Stimulated activated CD8-positive, alpha-beta memory T cell treated with anti-CD3 and anti-CD28 coated beads, Interleukin-15, amount 100 ng/mL, for 24 hours (primary cell): ENCODE measurements at regions not wholly inside any gene's neighbourhood (a gene's known extent, or its start where the extent isn't known, plus 50 kb on each side); places are given as distances from the start of the nearest gene placed in this dataset.
"Not testable (repeated sequence)": the region's sequence is repeated elsewhere in the genome, so short reads cannot be mapped to it uniquely, and the experiment has no call there.

Source experiments
- DNase-seq: peaks from one replicate; pipeline ENCODE4 v3.0.0-alpha.2; 2020; ENCODE audit warnings: low read depth

DNA sequence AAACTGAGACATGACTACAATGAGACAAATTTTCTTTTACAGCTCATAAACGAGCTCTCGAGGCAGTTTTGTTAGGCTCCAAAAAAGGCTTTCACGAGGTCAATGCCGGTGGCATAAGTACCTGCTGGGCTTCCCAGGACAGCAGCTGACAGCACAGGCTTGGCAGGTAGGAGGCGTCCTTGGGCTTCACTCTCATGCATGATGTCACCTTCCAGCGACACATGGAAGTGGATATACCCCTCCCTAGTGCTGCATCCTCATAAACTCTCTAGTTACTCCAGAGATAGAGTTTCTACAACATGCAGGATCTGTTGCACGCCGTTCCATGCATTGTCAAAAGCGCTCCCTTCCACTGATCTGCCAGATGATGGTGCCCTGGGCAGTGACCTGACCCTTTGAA is 112.5 kb upstream of the PAXBP1 start:
- DNase-seq, result no peak

DNA sequence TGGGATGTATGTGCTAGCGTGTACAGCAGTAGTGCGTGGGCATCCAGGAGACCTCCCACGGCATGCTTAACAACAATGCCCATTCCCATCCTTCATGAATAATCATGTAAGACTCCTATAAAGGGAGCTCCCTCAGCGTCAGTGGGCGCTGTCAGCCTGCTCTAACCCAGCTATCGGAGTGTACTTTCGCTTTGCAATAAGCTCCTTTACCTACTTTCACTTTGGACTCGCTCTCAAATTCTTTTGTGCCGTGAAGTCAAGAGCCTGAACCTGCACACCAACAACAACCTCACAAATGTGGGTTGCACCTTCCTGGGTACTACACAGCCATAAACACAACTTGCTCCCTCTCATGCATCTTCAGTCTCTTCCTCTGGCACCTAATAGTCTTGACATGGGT is 114.8 kb upstream of the PAXBP1 start:
- no peak for DNase-seq

DNA sequence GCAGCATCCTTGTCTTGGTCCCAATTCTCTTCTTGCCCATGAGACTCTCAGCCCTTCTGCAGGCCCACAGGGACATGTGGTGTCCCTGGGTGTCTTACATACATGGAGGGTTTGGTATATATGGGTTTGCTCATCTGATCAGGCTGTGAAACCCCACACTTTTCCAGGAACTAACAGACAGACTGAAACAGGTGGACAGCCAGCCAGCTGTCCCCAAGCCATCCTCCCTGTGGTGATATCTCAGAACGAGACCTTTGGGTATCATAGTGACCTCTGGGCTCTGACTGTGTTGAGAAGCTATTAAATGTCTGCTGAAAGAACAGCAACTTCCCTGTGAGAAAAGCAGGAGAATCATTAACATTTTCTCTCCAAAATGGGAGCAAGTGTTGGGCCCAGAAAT is 115.5 kb upstream of the PAXBP1 start:
- no peak for DNase-seq

DNA sequence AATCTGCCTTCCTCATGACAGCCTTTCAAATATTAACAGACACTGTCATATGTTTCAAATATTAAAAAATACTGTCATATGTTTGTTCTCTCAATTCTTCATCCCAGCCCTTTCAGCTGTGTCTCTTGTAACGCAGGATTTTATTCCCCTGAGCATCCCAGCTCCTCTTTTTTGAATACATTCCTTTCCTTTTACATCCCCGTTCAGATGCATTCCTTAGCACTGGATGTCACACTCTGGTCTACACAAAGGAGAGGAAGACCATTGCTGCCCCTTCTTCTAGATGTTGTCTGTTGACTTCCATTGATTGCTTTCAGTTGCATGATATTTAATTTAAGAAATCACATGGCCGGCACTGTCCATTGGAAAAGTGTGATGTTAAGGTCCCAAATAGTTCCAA is 117.4 kb upstream of the PAXBP1 start:
- no peak for DNase-seq

DNA sequence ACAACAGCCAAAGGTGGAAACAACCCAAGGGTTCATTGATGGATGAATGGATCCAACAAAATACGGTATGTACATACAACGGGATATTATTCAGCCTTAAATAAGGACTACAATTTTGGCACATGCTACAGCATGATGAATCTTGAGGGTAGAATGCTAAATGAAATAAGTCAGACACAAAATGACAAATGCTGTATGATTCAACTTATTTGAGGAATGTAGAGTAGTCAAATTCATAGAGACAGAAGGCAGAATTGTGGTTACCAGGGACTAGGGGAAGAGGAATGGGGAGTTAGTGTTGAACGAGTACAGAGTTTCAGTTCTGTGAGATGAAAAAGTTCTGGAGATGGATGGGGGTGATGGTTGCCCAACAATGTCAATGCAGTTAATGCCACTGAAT is 118.0 kb upstream of the PAXBP1 start:
- no peak for DNase-seq

DNA sequence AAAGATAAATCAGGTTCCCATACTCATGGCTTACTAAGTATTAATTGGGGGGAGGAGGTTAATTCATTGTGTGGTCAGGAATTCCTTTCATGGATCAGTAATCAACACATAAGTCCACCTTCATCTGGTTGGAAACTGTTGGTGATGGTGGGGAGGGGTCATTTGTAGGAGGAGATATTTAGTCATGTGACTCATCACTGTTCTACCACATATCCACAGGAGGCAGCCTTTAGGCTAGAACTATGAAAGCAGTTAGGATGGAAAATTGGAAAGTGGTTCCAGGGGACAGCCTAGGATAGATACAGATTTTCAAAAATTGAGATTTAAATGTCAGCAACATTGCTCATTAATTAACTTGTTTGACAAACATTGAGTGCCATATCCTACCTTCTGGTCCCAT is 122.8 kb upstream of the PAXBP1 start:
- no peak for DNase-seq

DNA sequence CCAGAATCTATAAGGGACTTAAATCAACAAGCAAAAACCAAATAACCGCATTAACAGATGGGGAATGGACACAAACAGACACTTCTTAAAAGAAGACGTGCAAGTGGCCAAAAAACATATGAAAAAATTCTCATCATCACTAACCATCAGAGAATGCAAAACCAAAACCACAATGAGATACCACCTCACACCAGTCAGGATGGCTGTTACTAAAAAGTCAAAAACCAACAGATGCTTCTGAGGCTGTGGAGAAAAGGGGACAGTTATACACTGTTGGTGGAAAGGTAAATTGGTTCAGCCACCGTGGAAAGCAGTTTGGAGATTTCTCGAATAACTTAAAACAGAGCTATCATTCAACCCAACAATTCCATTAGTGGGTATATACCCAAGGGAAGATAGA is 124.9 kb upstream of the OLIG2 start:
- DNase-seq, result no peak

DNA sequence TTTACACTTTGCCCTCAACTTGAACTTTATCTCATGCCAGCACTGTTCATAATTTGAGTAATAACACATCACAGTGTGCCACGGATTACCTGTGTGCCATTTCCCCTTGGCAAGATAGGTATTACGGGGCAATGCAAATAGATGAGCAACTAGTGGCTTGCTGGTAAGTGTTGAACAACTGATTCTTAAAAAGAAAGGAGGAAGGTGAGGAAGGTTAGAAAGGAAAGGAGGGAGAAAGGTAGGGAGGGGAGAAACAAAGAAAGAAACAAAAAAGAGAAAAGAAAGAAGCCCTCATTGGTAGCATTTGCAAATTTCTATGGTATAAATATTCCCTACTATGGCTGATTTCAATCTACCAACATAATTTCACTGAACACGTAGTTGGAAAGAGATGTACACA is 118.2 kb upstream of the OLIG2 start:
- no peak for DNase-seq

DNA sequence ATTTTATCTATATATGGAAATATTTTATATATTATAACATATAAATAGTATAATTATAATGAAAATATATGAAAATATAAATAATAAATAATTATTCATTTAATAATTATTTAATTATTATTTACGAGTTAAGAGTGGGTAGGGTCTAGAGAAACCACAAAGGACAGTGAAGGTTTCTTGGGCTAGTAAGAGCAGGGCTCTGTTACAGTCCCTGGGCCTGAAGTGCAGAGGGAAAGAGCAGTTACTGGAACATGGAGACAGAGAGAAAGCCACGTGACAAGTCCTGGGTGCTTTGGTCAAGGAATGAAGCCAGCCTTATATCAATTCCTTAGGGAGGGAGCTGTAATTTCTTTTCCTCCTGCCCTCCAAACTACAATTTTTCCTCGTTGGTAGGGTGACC is 117.2 kb upstream of the OLIG2 start:
- no peak for DNase-seq

DNA sequence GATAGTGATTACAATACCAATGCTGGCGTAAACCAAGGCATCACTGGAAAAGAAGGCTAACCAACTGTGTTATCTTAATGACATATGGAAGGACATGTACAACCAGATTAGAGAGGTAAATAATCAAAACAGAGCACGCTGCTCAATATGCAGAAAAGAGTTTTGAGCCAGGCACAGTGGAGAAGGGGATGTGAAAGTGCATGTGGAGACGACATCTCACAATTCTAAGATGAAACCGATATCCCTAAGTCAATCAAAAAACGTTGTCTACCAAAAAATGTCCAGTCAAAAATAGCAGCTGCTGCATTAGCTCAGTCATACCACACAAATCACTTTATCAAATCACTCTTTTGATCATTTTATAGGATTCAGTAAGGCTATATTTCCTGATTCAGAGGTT is 116.3 kb upstream of the OLIG2 start:
- DNase-seq, result no peak

DNA sequence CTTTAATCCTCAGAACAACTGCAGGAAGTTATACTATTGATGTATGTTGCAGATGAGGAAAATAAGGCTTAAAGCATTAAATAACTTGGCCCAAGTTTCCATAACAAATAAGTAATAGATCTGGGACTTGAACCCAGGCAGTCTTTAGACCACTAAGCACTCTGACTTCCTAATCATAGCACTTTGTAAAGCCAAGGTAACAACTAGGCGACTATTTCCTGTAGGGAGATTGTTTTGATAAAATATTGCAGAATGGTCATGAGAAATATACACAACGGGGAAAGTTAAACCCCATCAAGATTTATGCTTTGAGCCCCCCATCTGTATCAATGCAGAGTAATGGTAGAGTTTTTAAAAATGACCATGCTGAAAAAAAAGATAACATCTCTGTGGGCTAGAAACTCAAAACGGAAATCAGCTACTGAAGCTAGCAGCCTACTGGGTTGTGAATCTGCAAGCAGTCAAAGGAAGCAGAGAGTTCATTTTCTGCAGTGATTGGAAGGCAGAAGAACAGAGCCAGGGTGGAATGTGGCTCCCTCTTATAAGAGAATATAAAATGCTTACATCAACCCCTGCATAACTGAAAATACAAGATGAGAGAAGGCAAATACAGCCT is 111.2 kb upstream of the OLIG2 start:
- DNase-seq, result no peak

DNA sequence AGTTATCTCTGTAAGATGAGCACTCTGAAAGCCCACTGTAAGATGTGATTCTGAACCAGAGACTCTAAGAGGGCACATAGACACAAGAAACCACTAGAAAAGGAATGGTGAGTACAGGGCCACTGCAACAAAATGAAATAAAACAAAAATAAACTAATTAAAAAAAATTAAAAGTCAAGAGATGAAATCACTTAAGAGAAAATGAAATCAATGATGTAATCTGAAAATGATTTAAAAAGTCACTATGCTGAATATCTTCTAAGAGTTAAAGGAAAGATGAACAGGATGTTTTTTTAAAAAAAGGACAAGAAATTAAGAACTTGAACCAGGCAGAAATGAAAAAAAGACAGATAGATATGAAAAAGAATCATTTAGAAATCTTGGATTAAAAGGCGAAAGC is 110.6 kb upstream of the OLIG2 start:
- no peak for DNase-seq

DNA sequence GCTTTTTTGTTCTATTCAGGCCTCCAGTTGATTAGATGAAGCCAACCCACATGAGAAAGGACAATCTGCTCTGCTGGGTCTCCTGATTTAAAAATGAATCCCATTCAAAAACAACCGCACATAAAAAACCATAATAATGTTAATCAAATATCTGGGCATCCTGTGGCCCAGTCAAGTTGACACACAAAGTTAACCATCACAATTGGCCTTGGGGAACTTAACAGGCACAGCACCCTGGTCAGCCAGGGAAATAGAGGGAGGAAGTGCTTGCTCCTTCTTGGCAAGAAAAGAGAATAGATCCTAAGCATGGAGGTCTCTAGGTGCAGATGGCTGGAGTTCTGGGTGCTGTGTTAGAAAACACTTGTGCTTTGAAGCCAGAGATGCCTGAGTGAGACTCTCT is 109.6 kb upstream of the OLIG2 start:
- no peak for DNase-seq

DNA sequence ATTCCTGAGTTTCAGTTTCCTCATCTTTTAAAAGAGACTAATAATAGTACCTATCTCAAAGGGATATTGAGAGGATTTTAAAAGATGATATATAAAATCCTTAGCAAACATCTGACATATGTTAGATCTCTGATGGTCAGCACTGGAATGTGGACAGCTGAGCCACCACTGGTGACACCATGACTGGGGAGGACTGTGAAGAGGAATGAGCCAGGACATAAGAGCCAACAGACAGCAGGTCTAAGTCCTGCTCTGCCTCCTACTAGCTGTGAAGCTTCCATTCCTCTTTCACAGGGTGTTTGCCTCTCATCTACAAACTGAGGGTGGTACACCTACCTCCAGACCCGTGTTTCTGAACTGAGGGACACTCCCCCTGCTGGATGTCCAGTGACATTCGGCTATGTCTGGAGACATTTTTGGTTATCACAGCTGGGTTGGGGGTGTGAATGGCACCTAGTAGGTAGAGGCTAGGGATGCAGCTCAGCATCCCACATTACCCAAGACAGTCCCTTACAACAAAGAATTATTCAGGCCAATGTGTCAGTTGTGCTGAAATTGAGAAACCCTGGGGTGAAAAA is 109.1 kb upstream of the OLIG2 start:
- DNase-seq, result no peak

DNA sequence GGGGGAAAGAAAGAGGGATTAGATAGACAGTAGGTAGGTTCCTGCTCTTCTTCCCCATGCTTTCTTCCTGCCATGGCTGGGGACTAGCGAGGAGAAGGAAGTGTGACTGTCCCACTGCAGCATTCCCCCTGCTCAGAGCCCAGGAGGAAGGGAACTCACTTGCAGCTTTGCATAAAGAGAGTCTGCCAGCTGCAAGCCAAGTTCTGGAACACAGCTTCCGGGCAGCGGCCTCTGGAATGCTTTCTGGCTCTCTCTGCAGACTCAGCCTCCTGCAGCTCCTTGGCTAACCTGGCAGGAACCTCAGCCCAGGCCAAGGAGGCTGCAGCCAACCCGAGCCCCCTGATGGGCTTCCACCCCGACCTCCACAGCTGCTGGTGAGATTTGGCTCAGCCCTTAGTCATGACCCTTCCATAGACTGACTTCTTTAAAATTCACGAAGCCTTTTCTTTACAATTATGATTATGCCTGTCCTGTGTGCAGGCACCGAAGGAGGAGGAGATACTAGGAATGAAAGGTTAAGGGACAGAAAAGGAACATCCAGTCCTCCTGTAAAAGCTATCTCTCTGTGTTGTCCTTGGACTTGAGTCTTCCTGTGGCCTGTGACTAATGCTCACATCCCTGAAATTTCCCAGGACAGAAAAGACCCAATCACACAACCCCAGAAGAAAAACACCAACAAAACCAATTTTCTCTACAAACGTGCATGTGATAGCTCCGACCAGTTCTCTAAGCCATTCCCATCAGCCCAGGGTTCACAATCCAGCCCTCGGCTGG is 108.2 kb upstream of the OLIG2 start:
- DNase-seq, result no peak

DNA sequence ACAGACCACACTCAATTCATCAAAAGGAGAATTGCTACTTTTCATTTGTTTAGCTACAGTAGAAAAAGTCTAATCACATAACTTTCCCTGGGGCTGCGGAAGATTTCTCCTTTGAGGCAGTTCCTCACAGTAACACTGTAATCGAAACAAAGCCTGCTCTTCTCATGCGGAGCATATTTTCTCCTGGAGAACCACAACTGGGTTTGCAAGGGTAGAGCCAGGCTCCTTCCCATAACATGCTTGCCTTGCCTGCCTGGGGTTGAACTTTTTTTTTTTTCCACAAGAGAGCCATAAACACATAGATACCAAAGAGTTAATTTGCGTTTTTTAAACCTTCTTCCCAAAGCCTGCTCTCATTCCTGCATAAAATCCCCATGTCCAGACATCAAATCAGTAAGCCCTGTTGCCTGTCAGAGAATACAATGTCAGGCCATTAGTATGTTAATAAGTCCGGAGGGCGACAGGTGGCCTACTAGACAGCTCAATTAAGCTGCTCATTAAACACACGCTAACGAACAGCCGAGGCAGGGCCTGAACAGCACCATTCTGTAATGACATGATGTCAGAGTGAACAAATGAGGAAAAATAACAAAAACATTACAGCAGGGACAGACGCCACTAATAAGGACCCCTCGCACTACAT is 107.1 kb upstream of the OLIG2 start:
- no peak for DNase-seq

DNA sequence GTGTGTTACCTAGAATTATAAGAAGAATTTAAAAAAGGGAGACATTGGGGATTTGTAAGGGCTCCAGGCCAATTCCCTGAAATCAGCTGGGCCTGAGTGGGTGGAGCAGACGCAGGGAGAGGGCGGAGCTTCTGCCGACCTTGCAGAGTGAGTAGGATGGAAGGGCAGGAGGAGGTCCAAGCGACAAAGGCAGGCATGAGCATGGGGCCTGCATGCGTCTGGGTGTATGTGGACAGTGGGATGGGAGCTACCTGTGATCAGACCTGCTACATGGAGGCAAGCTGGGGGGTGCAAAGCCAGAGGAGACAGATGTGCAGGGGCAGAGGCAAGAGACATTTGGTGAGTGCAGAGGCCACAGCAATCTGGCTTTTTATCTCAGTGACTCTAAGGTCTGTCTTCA is 105.3 kb upstream of the OLIG2 start:
- no peak for DNase-seq

DNA sequence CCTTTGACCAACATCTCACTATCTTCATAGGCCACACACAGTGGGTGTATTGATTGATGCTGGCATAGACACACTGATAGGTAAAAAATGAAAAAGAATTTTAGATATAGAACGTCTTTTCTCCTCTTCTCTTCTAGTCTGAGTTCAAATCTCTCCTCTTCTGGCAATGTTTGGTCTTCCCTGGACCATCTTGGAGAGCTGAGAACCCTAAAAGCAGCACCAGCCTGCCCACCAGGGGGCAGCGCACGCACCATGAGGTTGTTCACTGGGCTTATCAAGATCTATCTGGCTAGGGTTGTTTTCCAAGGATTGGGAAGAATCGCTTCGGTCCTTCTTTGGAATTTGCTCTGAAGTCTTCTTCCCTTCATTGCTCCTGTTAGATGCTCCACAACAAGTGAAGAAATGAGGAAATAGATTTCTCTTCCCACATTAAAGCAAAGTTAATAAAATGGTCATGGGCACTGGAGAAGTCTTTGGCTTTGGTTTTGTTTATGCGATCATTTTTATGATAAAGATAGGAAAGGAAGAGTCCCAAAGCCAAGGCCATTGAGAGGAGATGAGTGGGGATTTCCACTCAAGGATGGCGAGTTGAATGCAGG is 104.0 kb upstream of the OLIG2 start:
- peak; percentile 26 for DNase-seq

DNA sequence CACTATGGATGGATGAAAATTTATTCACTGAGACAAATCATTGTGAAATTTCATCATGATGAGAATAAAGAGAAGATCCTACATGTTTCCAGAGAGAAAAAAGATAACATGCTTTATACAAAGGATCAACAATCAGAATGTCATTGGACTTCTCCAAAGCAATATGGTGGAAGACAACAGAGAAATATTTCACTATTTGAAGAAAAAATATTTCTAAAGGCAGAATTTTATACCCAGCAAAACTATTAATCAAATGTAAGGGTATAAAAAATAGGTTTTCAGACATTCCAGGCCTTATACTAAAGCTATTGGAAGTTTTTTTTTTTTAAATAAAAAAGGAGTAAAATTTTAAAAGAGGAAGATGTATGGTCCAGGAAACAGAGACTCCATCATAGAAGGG is 100.6 kb upstream of the OLIG2 start:
- DNase-seq, result no peak

DNA sequence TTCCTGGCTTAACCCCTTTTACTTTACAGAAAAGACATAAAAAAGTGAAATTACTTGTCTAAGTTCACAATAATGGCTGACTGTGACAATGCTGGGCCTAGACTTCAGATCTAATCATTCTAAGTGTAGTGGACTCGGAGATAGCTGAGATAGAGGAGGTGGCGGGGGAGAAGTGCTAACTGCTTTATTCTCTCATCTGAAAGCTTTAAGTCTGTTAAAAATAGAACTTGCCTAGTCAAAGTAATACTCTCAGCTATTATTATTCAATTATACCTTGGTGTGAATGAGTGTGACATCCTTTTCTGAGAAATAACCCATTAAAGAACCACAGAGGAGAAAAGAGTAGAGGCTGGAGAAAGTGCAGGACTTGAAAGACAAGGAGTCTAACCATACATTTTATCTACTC is 96.1 kb upstream of the OLIG2 start:
- no peak for DNase-seq

DNA sequence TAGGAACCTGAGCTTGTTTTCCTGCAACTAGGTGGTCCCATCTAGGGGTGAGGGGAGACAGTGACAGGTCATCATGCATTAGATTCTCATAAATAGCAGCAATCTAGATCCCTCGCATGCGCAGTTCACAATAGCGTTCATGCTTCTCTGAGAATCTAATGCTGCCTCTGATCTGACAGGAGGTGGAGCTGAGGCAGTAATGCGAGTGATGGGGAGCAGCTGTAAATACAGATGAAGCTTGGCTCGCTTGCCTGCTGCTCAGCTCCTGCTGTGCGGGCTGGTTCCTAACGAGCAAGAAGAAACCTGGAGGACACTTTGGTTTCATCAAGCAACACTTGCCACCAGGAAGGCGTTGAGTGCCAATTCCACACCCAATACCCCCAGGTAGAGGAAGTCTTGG is 95.1 kb upstream of the OLIG2 start:
- DNase-seq, result no peak

DNA sequence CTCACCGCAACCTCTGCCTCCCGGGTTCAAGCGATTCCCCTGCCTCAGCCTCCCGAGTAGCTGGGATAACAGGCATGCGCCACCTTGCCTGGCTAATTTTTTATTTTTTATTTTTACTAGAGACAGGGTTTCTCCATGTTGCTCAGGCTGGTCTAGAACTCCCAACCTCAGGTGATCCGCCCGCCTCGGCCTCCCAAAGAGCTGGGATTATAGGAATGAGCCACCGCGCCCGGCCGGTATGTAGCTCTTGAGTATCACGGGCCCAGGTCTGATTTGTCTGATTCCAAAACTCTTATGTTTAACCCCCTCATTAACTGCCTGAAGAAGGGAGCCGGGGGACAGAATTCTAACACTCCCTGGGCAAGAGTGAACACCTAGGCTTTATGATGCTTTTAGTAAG is 91.7 kb upstream of the OLIG2 start:
- not testable (repeated sequence) for DNase-seq

DNA sequence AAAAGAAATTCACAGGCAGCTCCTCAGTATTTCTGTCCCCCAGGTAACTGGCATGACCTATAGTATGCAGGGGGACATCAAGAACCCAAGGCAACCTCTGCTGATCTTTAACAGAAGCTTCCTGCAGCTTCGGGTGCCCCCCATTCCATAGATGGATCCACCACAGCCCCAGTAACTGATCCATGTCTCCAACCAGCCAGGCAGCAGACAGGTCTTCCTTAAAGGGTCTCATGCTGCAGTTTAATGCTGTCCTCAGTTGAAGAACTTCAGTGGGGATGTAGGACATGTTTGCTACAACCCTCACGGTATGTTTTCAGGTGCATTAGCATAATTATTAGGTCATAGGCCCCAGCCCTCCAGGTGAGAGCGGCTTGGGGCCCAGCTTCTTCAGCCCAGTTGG is 90.9 kb upstream of the OLIG2 start:
- no peak for DNase-seq
